ENCODE measurements at regions not wholly inside any gene's neighbourhood (a gene's known extent, or its start where the extent isn't known, plus 50 kb on each side); places are given as distances from the start of the nearest gene placed in this dataset.
"Not testable (repeated sequence)": the region's sequence is repeated elsewhere in the genome, so short reads cannot be mapped to it uniquely, and the experiment has no call there.

GRCh38 chr6:84317463-84317862 is 90.0 kb upstream of the CEP162 start:
- no peak for TF ChIP-seq CTCF (IDR thresholded peaks at IDR 0.05; ENCODE audit: low read depth, low read length)
- Histone ChIP-seq H3K27me3 (no peaks in the 10 kb centered on the region), H3K4me1 (ENCODE audit: low read depth) (no peaks in the 10 kb centered on the region), H3K4me3 (no peak overlapping the region), H3K9me3 (ENCODE audit: low read depth) (no peaks in the 10 kb centered on the region), H3K27ac (no peak overlapping the region), H3K36me3 (no peaks in the 10 kb centered on the region)
- no peak for DNase-seq (ENCODE audit: low read depth in 1 of 2, low spot score in 1 of 2)

GRCh38 chr6:84314377-84314898 is 87.0 kb upstream of the CEP162 start:
- no peak overlapping the region for H3K27ac ChIP-seq
- peak in 1 of 2 donors; percentile 14 for DNase-seq (ENCODE audit: low read depth in 1 of 2, low spot score in 1 of 2)
- no peak overlapping the region for H3K4me3 ChIP-seq
- no peaks in the 10 kb centered on the region for H3K36me3 ChIP-seq
- H3K9me3 ChIP-seq (ENCODE audit: low read depth) = no peaks in the 10 kb centered on the region
- no peaks in the 10 kb centered on the region for H3K4me1 ChIP-seq (ENCODE audit: low read depth)
- H3K27me3 ChIP-seq = no peaks in the 10 kb centered on the region
- no peak for TF ChIP-seq CTCF (IDR thresholded peaks at IDR 0.05; ENCODE audit: low read depth, low read length)

GRCh38 chr6:84309336-84309735 is 81.9 kb upstream of the CEP162 start:
- Histone ChIP-seq H3K27me3 (no peaks in the 10 kb centered on the region), H3K9me3 (ENCODE audit: low read depth) (no peaks in the 10 kb centered on the region), H3K4me3 (no peak overlapping the region), H3K27ac (no peak overlapping the region), H3K4me1 (ENCODE audit: low read depth) (no peaks in the 10 kb centered on the region), H3K36me3 (no peaks in the 10 kb centered on the region)
- TF ChIP-seq CTCF (IDR thresholded peaks at IDR 0.05; ENCODE audit: low read depth, low read length) = no peak
- no peak for DNase-seq (ENCODE audit: low read depth in 1 of 2, low spot score in 1 of 2)

- Histone ChIP-seq H3K36me3 (no peaks in the 10 kb centered on the region), H3K9me3 (ENCODE audit: low read depth) (no peaks in the 10 kb centered on the region), H3K4me1 (ENCODE audit: low read depth) (no peaks in the 10 kb centered on the region), H3K27me3 (no peaks in the 10 kb centered on the region), H3K4me3 (no peak overlapping the region), H3K27ac (no peak overlapping the region)
- no peak for DNase-seq (ENCODE audit: low read depth in 1 of 2, low spot score in 1 of 2)
- no peak for TF ChIP-seq CTCF (IDR thresholded peaks at IDR 0.05; ENCODE audit: low read depth, low read length)
Observed at GRCh38 chr6:84304881-84305280, 77.4 kb upstream of the CEP162 start.

GRCh38 chr6:84291033-84291432 is 63.6 kb upstream of the CEP162 start:
- H3K4me3 ChIP-seq; H3K4me1 ChIP-seq (ENCODE audit: low read depth); H3K27ac ChIP-seq; DNase-seq (ENCODE audit: low read depth in 1 of 2, low spot score in 1 of 2); H3K27me3 ChIP-seq; H3K9me3 ChIP-seq (ENCODE audit: low read depth); H3K36me3 ChIP-seq: not testable (repeated sequence)

GRCh38 chr6:84284428-84285049 is 57.1 kb upstream of the CEP162 start:
- H3K36me3 ChIP-seq = no peaks in the 10 kb centered on the region
- H3K9me3 ChIP-seq (ENCODE audit: low read depth) = no peaks in the 10 kb centered on the region
- H3K4me3 ChIP-seq = no peak overlapping the region
- TF ChIP-seq CTCF (IDR thresholded peaks at IDR 0.05; ENCODE audit: low read depth, low read length) = peak; percentile 59
- H3K27me3 ChIP-seq = no peaks in the 10 kb centered on the region
- no peaks in the 10 kb centered on the region for H3K4me1 ChIP-seq (ENCODE audit: low read depth)
- DNase-seq (ENCODE audit: low read depth in 1 of 2, low spot score in 1 of 2) = peak; percentile 40 to 50
- H3K27ac ChIP-seq = no peak overlapping the region

All from cardiac muscle cell (in vitro differentiated cells and primary cell).